Glutamatergic neuron (in vitro differentiated cells): ENCODE measurements at regions not wholly inside any gene's neighbourhood (a gene's known extent, or its start where the extent isn't known, plus 50 kb on each side); places are given as distances from the start of the nearest gene placed in this dataset.

Experiments
- DNase-seq: peaks from one replicate; pipeline ENCODE4 v3.0.0; 2022
- H3K27ac Mint-ChIP-seq: one replicate; pipeline ENCODE4 v1.8.0; 2020; ENCODE audit warnings: mild to moderate bottlenecking, mixed read lengths, inconsistent platforms; ENCODE audit not compliant: unreplicated experiment
- H3K27me3 Mint-ChIP-seq: one replicate; pipeline ENCODE4 v1.8.0; 2020; ENCODE audit warnings: mild to moderate bottlenecking, moderate library complexity, mixed read lengths, inconsistent platforms; ENCODE audit not compliant: unreplicated experiment
- H3K36me3 Mint-ChIP-seq: one replicate; pipeline ENCODE4 v1.8.0; 2020; ENCODE audit warnings: mild to moderate bottlenecking, mixed read lengths, inconsistent platforms; ENCODE audit not compliant: unreplicated experiment
- H3K4me1 Mint-ChIP-seq: one replicate; pipeline ENCODE4 v1.8.0; 2020; ENCODE audit warnings: mild to moderate bottlenecking, low read depth, mixed read lengths, inconsistent platforms; ENCODE audit not compliant: unreplicated experiment
- H3K4me3 Mint-ChIP-seq: one replicate; pipeline ENCODE4 v1.8.0; 2020; ENCODE audit warnings: mild to moderate bottlenecking, mixed read lengths, inconsistent platforms; ENCODE audit not compliant: unreplicated experiment
- H3K9me3 Mint-ChIP-seq: one replicate; pipeline ENCODE4 v1.8.0; 2020; ENCODE audit warnings: mild to moderate bottlenecking, moderate library complexity, mixed read lengths, inconsistent platforms; ENCODE audit not compliant: unreplicated experiment
- CTCF ChIP-seq: fragments of 200-600 bp; sonication (generic); IDR thresholded peaks from one replicate; pipeline ENCODE4 v1.5.0; 2021; ENCODE audit not compliant: partially characterized antibody, unreplicated experiment

- no peak for DNase-seq
- H3K27ac Mint-ChIP-seq = no peak overlapping the region
- H3K4me1 Mint-ChIP-seq = no peaks in the 10 kb centered on the region
- no peaks in the 10 kb centered on the region for H3K36me3 Mint-ChIP-seq
- no peak for TF ChIP-seq CTCF
- peaks cover 2% of the 10 kb centered on the region for H3K9me3 Mint-ChIP-seq
- no peaks in the 10 kb centered on the region for H3K27me3 Mint-ChIP-seq
- no peak overlapping the region for H3K4me3 Mint-ChIP-seq
Measured at GRCh38 chr1:242710847-242711246, 186.3 kb upstream of the PLD5 start.

- no peak for TF ChIP-seq CTCF
- no peaks in the 10 kb centered on the region for H3K36me3 Mint-ChIP-seq
- no peak overlapping the region for H3K4me3 Mint-ChIP-seq
- H3K27ac Mint-ChIP-seq = no peak overlapping the region
- no peaks in the 10 kb centered on the region for H3K4me1 Mint-ChIP-seq
- peaks cover 2% of the 10 kb centered on the region for H3K9me3 Mint-ChIP-seq
- no peak for DNase-seq
- H3K27me3 Mint-ChIP-seq = no peaks in the 10 kb centered on the region
Measured at GRCh38 chr1:242710286-242710685, 185.8 kb upstream of the PLD5 start.

GRCh38 chr1:242703467-242703866 is 179.0 kb upstream of the PLD5 start:
- no peaks in the 10 kb centered on the region for H3K36me3 Mint-ChIP-seq
- no peak overlapping the region for H3K27ac Mint-ChIP-seq
- no peak for TF ChIP-seq CTCF
- H3K9me3 Mint-ChIP-seq = no peaks in the 10 kb centered on the region
- no peak for DNase-seq
- H3K27me3 Mint-ChIP-seq = no peaks in the 10 kb centered on the region
- no peak overlapping the region for H3K4me3 Mint-ChIP-seq
- H3K4me1 Mint-ChIP-seq = no peaks in the 10 kb centered on the region

- DNase-seq = no peak
- Mint-ChIP-seq H3K9me3 (peaks cover 5% of the 10 kb centered on the region), H3K4me3 (no peak overlapping the region), H3K4me1 (no peaks in the 10 kb centered on the region), H3K27ac (no peak overlapping the region), H3K36me3 (no peaks in the 10 kb centered on the region), H3K27me3 (no peaks in the 10 kb centered on the region)
- TF ChIP-seq CTCF = no peak
Measured at GRCh38 chr1:242692988-242693387, 168.5 kb upstream of the PLD5 start.

GRCh38 chr1:242691610-242691945 is 167.1 kb upstream of the PLD5 start:
- Mint-ChIP-seq H3K9me3 (peaks cover 5% of the 10 kb centered on the region), H3K4me1 (no peaks in the 10 kb centered on the region), H3K27ac (no peak overlapping the region), H3K27me3 (no peaks in the 10 kb centered on the region), H3K36me3 (no peaks in the 10 kb centered on the region), H3K4me3 (no peak overlapping the region)
- DNase-seq = no peak
- TF ChIP-seq CTCF = no peak
